ENCODE measurements at regions not wholly inside any gene's neighbourhood (a gene's known extent, or its start where the extent isn't known, plus 50 kb on each side); places are given as distances from the start of the nearest gene placed in this dataset.
"Not testable (repeated sequence)": the region's sequence is repeated elsewhere in the genome, so short reads cannot be mapped to it uniquely, and the experiment has no call there.

- TF ChIP-seq EZH2 (conservative IDR thresholded peaks at IDR 0.05; ENCODE audit: low read depth, low read length); SP1 (IDR thresholded peaks at IDR 0.05); SP1 (CRISPR knock-in tag; IDR thresholded peaks at IDR 0.05); NFKB2 (CRISPR knock-in tag; IDR thresholded peaks at IDR 0.05; ENCODE audit: borderline replicate concordance); CTCF (CRISPR knock-in tag; IDR thresholded peaks at IDR 0.05); POLR2A (IDR thresholded peaks at IDR 0.05; ENCODE audit: insufficient read depth in 1 of 2, low read depth in 2 of 2, low read length in 2 of 2); HCFC1 (IDR thresholded peaks at IDR 0.05; ENCODE audit: low read depth, low read length); ZNF280D (CRISPR knock-in tag; IDR thresholded peaks at IDR 0.05); ZBTB38 (CRISPR knock-in tag; IDR thresholded peaks at IDR 0.05): not testable (repeated sequence)
Measured at GRCh38 chr16:5161888-5162287, 64.3 kb upstream of the EEF2KMT start.

All from HepG2 (cell line).